ENCODE measurements at regions not wholly inside any gene's neighbourhood (a gene's known extent, or its start where the extent isn't known, plus 50 kb on each side); places are given as distances from the start of the nearest gene placed in this dataset.
A peak's percentile ranks its signal among the peaks of the same experiment; 100 is the strongest.
"Not testable (repeated sequence)": the region's sequence is repeated elsewhere in the genome, so short reads cannot be mapped to it uniquely, and the experiment has no call there.

GRCh38 chr7:34491899-34492298 lies 166.1 kb upstream of the NPSR1 start:
- no peak for DNase-seq

DNA sequence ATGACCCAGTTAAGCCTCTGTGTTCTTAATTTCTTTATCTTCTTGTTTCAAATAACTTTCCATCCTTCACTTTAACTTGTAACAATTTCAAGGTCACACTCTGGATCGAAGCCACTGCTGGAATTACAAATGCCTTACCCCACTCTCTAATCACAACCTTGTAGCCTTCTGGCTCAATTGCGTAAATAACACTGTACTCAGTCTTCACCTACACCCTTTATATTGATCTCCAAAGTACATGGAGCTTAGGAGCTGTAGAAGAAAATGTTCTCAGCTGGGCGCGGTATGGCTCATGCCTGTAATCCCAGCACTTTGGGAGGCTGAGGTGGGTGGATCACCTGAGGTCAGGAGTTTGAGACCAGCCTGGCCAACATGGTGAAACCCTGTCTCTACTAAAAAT lies 164.3 kb upstream of the NPSR1 start:
- no peak for DNase-seq

DNA sequence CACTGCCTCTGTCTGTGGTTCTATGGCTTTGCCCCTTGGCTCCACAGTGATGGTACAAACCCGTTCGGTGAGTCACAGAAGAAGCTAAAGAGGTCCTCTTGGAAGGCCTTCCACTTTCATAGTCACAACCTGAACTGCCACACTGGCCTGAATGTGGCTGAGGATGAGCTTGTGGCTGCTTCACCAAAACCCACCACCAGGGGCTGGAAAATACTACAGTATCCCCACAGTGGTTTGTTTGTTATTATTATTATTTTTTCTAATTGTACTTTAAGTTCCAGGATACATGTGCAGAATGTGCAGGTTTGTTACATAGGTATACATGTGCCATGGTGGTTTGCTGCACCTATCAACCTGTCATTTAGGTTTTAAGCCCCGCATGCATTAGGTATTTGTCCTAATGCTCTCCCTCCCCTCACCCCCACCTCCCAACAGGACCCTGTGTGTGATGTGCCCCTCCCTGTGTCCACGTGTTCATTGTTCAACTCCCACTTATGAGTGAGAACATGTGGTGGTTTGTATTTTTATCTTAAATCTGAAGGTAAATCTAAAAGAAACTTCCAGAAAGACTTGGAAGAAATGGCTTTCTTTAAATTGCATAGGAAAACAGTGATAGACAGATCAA lies 160.8 kb upstream of the NPSR1 start:
- DNase-seq, result no peak

DNA sequence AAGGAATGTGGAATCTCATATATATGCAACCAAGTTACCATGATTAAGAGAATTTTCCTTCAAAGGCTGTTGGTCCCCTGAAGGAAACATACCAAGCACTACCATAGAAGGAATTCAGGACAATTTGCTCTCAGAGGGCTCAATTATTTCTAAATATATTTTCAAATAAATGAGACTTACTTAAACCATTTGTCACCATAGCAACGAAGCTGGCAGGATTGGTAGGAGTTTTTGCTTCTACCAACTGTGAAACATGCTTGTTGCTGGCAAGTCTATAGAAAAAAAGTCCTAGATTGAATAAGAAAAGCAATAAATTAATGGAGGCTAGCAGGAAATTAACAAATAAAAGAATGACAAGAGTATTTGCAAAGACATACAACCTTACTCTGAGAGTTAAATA lies 156.9 kb upstream of the NPSR1 start:
- DNase-seq, result no peak

DNA sequence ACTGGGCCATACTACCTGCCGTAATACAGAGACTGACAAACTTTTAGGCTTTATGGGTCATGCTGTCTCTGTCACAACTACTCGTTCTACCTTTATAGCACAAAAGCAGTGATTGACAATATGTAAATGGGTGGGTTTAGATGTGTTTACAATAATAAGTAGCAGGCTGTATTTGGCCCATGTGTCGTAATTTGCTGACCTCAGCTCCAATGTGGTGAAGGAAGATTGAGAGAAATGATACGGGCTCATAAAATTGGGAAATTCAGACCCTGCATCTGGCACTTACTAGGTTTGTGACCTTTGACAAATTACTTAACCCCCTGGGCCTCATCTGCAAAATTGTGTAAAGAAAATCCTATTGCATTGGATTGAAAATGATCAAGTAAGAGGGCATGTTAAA lies 150.8 kb upstream of the NPSR1 start:
- DNase-seq, result no peak

GRCh38 chr7:34523226-34523918 lies 134.6 kb upstream of the NPSR1 start:
- DNase-seq, result peak; percentile 71

GRCh38 chr7:34530259-34530658 lies 127.8 kb upstream of the NPSR1 start:
- DNase-seq, result no peak

DNA sequence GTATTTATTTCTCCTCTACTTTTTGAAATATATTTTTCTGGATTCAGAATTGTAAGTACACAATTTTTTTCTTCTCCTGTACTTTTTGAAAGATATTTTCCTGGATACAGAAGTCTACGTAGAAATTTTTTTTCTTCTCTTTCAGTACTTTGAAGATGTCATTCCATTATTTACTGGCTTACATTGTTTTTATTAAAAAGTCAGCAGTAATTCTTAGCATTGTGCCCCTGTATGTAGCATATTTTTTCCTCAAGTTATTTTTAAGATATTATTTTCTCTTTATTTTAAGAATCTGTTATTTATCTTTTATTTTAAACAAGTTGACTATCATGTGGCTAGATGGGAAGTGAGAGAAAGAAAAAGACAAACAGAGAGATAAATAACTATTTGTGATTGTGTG lies 119.0 kb upstream of the NPSR1 start:
- DNase-seq, result no peak

DNA sequence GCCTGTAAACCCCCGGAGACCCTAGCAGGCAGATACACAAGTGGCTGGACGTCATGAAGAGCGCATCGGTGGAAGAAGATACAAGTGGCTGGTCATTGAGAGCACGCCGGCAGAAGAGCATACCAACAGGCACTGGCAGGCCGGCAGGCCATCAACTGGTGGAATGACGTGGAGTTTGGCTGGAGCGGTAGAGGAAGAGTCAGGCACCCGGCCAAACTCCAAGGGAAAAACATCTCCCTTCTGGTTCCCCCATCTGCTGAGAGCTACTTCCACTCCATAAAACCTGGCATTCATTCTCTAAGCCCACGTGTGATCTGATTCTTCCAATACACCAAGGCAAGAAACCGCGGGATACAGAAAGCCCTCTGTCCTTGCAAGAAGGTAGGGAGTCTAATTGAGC lies 113.4 kb upstream of the NPSR1 start:
- DNase-seq, result no peak

GRCh38 chr7:34550996-34551395 lies 107.0 kb upstream of the NPSR1 start:
- DNase-seq, result no peak

DNA sequence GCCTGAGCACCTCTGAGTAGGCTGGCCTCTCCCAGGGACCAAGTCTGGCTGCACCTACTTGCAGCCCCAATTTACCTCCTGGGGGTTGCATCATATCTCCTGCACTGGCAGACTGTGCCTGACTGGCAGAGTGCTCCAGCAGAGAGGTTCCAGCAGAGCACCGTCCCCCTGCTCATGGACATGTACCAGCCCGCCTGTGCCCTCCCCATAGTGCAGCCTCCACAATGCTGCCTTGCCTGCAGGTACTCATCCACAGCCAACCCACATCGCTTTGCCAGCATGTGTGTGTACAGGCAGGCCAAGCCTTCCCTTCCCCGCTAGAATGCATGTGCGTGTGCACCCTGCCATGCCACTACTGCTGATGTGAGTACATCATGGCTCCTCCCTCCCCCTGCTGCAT lies 105.5 kb upstream of the NPSR1 start:
- no peak for DNase-seq

DNA sequence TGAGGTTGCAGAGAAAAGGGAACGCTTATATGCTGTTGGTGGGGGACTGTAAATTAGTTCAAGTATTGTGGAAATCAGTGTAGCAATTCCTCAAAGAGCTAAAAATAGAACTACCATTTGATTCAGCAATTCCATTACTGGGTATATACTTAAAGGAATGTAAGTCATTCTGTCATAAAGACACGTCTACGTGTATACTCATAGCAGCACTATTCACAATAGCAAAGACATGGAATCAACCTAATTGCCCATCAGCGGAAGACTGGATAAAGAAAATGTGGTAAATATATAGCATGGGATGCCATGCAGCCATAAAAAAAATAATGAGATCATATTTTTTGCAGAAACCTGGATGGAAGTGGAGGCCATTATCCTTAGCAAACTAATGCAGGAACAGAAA lies 100.0 kb upstream of the NPSR1 start:
- DNase-seq, result no peak

DNA sequence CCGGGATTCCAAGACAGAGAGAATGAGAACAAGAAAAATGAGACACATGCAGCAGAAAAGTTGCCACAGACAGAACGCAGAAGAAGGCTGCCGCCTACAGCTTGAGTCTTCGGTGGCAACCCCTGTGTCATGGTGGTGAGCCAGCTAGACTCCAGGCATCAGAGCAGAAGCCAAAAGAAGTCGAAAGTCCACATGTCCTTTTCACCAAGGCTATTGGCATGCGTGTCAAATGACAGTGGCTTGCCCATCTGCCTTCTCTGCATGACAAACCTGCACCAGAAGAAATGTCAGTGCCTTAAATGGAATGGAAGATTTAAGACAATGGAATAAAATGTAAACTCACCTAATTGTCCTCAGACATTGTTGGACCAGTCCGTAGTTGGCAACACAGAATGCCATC lies 93.9 kb upstream of the NPSR1 start:
- no peak for DNase-seq

- no peak for DNase-seq
These were observed 90.1 kb upstream of the NPSR1 start for GRCh38 chr7:34567906-34568305.

- DNase-seq, result no peak
These were observed 87.9 kb upstream of the NPSR1 start for GRCh38 chr7:34569975-34570699.

- DNase-seq, result no peak
These were observed 83.0 kb upstream of the NPSR1 start for GRCh38 chr7:34575006-34575405.

DNA sequence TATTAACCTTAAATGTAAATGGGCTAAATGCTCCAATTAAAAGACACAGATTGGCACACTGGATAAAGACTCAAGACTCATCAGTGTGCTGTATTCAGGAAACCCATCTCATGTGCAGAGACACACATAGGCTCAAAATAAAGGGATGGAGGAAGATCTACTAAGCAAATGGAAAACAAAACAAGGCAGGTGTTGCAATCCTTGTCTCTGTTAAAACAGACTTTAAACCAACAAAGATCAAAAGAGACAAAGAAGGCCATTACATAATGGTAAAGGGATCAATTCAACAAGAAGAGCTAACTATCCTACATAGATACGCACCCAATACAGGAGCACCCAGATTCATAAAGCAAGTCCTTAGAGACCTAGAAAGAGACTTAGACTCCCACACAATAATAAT lies 80.1 kb upstream of the NPSR1 start:
- not testable (repeated sequence) for DNase-seq

DNA sequence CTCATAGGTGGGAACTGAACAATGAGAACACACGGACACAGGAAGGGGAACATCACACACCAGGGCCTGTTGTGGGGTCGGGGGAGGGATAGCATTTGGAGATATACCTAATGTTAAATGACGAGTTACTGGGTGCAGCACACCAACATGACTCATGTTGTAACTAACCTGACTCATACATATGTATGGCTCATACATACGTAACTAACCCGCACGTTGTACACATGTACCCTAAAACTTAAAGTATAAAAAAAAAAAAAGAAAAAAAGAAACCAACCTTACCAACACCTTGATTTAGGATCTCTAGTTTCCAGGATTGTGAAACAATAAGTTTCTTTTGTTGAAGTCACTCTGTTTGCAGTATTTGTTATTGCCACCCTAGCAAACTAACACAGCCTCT lies 76.3 kb upstream of the NPSR1 start:
- not testable (repeated sequence) for DNase-seq

GRCh38 chr7:34584526-34584925 lies 73.5 kb upstream of the NPSR1 start:
- DNase-seq, result no peak

GRCh38 chr7:34596887-34597286 lies 61.1 kb upstream of the NPSR1 start:
- peak; percentile 7 for DNase-seq

- DNase-seq, result no peak
These were observed 54.1 kb upstream of the NPSR1 start for GRCh38 chr7:34603711-34604444.

All from fibroblast of skin of back (primary cell).